HFFc6 (cell line): ENCODE measurements at regions not wholly inside any gene's neighbourhood (a gene's known extent, or its start where the extent isn't known, plus 50 kb on each side); places are given as distances from the start of the nearest gene placed in this dataset.
A peak's percentile ranks its signal among the peaks of the same experiment; 100 is the strongest.
"Not testable (repeated sequence)": the region's sequence is repeated elsewhere in the genome, so short reads cannot be mapped to it uniquely, and the experiment has no call there.

ENCODE experiments used
- DNase-seq: peaks from one replicate; pipeline ENCODE4 v3.0.0-alpha.2; 2018
- H3K27ac Mint-ChIP-seq: 2 replicates; pipeline ENCODE4 v1.8.0; 2020; ENCODE audit warnings: mild to moderate bottlenecking, mixed read lengths
- H3K27me3 Mint-ChIP-seq: 2 replicates; pipeline ENCODE4 v1.8.0; 2021; ENCODE audit warnings: mild to moderate bottlenecking, moderate library complexity, mixed read lengths; ENCODE audit not compliant: insufficient read depth
- H3K36me3 Mint-ChIP-seq: 2 replicates; pipeline ENCODE4 v1.8.0; 2021; ENCODE audit warnings: low read depth, mixed read lengths
- H3K4me1 Mint-ChIP-seq: 2 replicates; pipeline ENCODE4 v1.8.0; 2020; ENCODE audit warnings: low read depth, mixed read lengths
- H3K4me3 Mint-ChIP-seq: 2 replicates; pipeline ENCODE4 v1.8.0; 2020; ENCODE audit warnings: mild to moderate bottlenecking, moderate library complexity, mixed read lengths
- H3K9me3 Mint-ChIP-seq: 2 replicates; pipeline ENCODE4 v1.8.0; 2020; ENCODE audit warnings: mild to moderate bottlenecking, mixed read lengths
- TF ChIP-seq, protein P1 (sequence below): fragments of 200-600 bp; sonication (generic); IDR thresholded peaks from 2 replicates; pipeline ENCODE4 v1.5.0; 2021; ENCODE audit warnings: antibody characterized with exemption, mild to moderate bottlenecking

DNA sequence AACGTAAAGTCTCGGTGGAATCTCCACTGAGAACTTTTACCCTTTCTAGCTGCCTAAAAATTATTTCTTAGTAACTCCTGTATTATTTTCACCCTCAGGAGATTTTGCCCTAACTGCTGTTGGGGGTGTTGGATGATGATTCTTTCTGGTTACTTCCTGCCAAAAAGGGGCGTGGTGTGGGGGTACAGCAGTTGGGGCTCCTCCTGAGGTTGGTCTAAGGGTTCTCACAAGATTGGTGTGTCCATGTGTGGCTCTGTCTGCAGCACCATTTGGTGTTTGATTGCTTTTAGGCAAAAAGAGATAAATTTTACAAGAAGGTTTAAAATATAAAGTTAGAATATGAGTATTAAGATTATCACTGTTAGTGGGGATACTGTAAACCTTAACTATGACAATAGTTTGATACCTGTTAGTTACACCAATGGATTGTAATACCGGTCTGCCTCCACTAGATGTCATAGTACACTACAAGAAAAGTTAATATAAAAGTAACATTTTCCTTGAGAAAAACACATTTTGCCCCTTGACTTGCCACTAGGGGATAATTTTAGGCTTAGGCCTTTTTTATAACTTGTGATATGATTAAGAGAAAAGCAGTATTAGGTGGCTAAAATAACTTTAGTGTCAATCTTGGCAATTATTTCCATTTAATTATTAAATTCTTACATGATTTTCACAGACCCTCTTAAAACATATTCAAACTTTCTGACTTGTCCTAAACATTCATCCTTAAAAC lies 928.7 kb downstream of the IPMK start:
- TF ChIP-seq, protein P1, sequence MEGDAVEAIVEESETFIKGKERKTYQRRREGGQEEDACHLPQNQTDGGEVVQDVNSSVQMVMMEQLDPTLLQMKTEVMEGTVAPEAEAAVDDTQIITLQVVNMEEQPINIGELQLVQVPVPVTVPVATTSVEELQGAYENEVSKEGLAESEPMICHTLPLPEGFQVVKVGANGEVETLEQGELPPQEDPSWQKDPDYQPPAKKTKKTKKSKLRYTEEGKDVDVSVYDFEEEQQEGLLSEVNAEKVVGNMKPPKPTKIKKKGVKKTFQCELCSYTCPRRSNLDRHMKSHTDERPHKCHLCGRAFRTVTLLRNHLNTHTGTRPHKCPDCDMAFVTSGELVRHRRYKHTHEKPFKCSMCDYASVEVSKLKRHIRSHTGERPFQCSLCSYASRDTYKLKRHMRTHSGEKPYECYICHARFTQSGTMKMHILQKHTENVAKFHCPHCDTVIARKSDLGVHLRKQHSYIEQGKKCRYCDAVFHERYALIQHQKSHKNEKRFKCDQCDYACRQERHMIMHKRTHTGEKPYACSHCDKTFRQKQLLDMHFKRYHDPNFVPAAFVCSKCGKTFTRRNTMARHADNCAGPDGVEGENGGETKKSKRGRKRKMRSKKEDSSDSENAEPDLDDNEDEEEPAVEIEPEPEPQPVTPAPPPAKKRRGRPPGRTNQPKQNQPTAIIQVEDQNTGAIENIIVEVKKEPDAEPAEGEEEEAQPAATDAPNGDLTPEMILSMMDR, result peak; percentile 92
- DNase-seq, result peak; percentile 40
- Mint-ChIP-seq H3K27me3 (no peaks in the 10 kb centered on the region), H3K4me1 (no peaks in the 10 kb centered on the region), H3K36me3 (no peaks in the 10 kb centered on the region), H3K4me3 (no peak overlapping the region), H3K9me3 (no peaks in the 10 kb centered on the region), H3K27ac (no peak overlapping the region)

DNA sequence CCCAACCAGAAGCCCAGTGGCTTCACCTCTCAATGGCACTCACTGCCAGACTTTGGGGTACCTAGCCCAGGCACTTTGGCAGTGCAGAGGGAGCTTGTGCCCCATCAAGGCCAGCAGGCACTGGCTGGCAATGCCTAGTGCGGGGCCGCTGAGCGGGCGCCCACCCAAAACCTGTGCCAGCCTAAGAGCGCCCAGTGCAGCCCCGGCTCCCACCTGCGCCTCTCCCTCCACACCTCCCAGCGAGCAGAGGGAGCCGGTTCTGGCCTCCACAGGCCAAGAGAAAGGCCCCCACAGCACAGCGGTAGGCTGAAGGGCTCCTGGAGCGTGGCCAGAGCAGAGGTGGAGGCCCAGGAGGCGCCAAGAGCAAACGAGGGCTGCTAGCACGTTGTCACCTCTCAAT lies 930.8 kb downstream of the IPMK start:
- H3K4me1 Mint-ChIP-seq, result no peaks in the 10 kb centered on the region
- H3K4me3 Mint-ChIP-seq, result no peak overlapping the region
- no peaks in the 10 kb centered on the region for H3K27me3 Mint-ChIP-seq
- no peak for DNase-seq
- H3K36me3 Mint-ChIP-seq, result no peaks in the 10 kb centered on the region
- H3K27ac Mint-ChIP-seq, result no peak overlapping the region
- TF ChIP-seq, protein P1, result no peak
- no peaks in the 10 kb centered on the region for H3K9me3 Mint-ChIP-seq

DNA sequence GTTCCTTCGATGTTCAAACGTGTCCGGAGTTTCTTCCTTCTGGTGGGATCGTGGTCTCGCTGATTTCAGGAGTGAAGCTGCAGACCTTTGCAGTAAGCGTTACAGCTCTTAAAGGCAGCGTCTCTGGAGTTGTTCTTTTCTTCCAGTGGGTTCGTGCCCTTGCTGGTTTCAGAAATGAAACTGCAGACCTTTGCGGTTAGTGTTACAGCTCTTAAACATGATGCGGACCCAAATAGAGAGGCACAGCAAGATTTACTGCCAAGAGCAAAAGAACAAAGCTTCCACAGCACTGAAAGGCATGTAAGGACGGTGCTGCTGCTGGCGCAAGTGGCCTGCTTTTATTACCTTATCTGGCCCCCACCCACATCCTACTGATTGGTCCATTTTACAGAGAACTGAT lies 931.4 kb downstream of the IPMK start:
- Mint-ChIP-seq H3K9me3 (no peaks in the 10 kb centered on the region), H3K27ac (no peak overlapping the region), H3K27me3 (no peaks in the 10 kb centered on the region), H3K36me3 (no peaks in the 10 kb centered on the region), H3K4me1 (no peaks in the 10 kb centered on the region), H3K4me3 (no peak overlapping the region)
- DNase-seq, result no peak
- TF ChIP-seq, protein P1, result no peak

DNA sequence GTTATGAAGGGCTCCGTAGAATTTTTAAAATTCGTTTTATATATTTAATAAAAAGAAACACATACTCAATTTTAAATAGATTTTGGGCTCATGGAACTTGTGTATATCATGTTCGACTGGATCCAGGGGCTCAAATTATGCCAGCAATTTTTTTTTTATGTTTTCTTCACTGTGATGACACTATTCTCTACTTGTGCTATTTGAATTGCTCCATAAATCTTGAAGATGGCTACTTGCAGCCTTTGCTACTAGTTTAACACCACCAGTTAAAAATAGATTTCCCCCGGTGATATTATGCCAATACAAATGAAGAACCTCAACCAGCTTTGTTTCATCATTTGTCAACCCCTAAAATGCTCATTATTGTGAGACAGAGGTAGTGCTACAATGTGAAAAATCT lies 933.2 kb downstream of the IPMK start:
- Mint-ChIP-seq H3K4me1 (no peaks in the 10 kb centered on the region), H3K36me3 (no peaks in the 10 kb centered on the region), H3K9me3 (no peaks in the 10 kb centered on the region), H3K27me3 (no peaks in the 10 kb centered on the region), H3K27ac (no peak overlapping the region), H3K4me3 (no peak overlapping the region)
- TF ChIP-seq, protein P1, result no peak
- DNase-seq, result no peak

DNA sequence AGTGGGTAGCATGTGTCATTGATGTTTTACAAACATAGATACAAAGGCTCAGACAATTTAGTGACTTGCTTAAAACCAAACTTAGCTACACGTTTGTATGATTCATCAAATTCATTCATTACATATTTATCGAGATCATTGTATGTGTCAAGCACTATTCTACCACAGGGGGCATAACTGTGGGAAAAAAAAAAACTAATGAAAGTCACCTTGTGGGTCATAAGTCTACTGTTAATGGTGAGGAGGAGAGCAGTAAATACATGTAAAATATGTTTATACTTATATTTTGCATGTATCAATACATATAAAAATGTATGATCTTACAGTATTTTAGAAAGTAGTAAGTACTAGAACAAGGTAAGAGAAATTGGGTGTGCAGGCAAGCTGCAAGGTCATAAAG lies 933.8 kb downstream of the IPMK start:
- Mint-ChIP-seq H3K27me3 (no peaks in the 10 kb centered on the region), H3K27ac (no peak overlapping the region), H3K4me3 (no peak overlapping the region), H3K36me3 (no peaks in the 10 kb centered on the region), H3K4me1 (no peaks in the 10 kb centered on the region), H3K9me3 (no peaks in the 10 kb centered on the region)
- TF ChIP-seq, protein P1, result peak; percentile 51
- DNase-seq, result no peak

DNA sequence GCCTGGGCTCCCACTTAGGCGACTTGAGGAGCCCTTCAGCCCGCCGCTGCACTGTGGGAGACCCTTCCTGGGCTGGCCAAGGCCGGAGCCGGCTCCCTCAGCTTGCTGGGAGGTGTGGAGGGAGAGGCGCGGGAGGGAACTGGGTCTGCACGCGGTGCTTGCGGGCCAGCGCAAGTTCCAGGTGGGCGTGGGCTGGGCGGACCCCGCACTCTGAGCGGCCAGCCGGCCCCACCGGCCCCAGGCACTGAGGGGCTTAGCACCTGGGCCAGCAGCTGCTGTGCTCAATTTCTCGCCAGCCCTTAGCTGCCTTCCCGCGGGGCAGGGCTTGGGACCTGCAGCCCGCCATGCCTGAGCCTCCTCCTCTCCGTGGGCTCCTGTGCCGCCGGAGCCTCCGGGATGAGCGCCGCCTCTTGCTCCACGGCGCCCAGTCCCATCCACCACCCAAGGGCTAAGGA lies 946.3 kb downstream of the IPMK start:
- not testable (repeated sequence) for H3K4me3 Mint-ChIP-seq, H3K27me3 Mint-ChIP-seq, DNase-seq, H3K4me1 Mint-ChIP-seq, H3K9me3 Mint-ChIP-seq, H3K27ac Mint-ChIP-seq, H3K36me3 Mint-ChIP-seq
